Cardiac muscle cell (in vitro differentiated cells and primary cell): ENCODE measurements at regions not wholly inside any gene's neighbourhood (a gene's known extent, or its start where the extent isn't known, plus 50 kb on each side); places are given as distances from the start of the nearest gene placed in this dataset.
A peak's percentile ranks its signal among the peaks of the same experiment; 100 is the strongest.

Source experiments
- DNase-seq, 2 donors: peaks; one replicate each; pipeline versions ENCODE4 v3.0.0 to v3.0.0-alpha.2; 2010 to 2017; ENCODE audit warnings: low read depth in 1 of 2, low spot score in 1 of 2
- H3K27ac ChIP-seq: fragments of 200-600 bp; sonication (generic); 2 replicates; pipeline ENCODE4 v1.5.1; 2016
- H3K27me3 ChIP-seq: fragments of 200-600 bp; sonication (generic); 2 replicates; pipeline ENCODE4 v1.6.0; 2016; ENCODE audit warnings: control low read depth
- H3K36me3 ChIP-seq: fragments of 200-600 bp; sonication (generic); 2 replicates; pipeline ENCODE4 v1.5.1; 2016; ENCODE audit warnings: control low read depth
- H3K4me1 ChIP-seq: fragments of 200-600 bp; sonication (generic); 2 replicates; pipeline ENCODE4 v1.8.1; 2017; ENCODE audit warnings: low read depth, mild to moderate bottlenecking, mixed run types
- H3K4me3 ChIP-seq: fragments of 200-600 bp; sonication (generic); 2 replicates; pipeline ENCODE4 v1.5.1; 2016; ENCODE audit warnings: mild to moderate bottlenecking
- H3K9me3 ChIP-seq: fragments of 200-600 bp; sonication (generic); 2 replicates; pipeline ENCODE4 v1.5.1; 2017; ENCODE audit warnings: low read depth, mild to moderate bottlenecking, control low read depth
- CTCF ChIP-seq: IDR thresholded peaks from 2 replicates; pipeline ENCODE4 v1.5.1; 2012; ENCODE audit warnings: low read depth, mild to moderate bottlenecking, low read length

GRCh38 chr11:15326520-15326919 is 211.8 kb downstream of the INSC start:
- no peaks in the 10 kb centered on the region for H3K36me3 ChIP-seq
- H3K4me1 ChIP-seq = no peaks in the 10 kb centered on the region
- peaks cover 3% of the 10 kb centered on the region for H3K27me3 ChIP-seq
- H3K9me3 ChIP-seq = no peaks in the 10 kb centered on the region
- no peak for DNase-seq
- no peak overlapping the region for H3K27ac ChIP-seq
- H3K4me3 ChIP-seq = no peak overlapping the region
- TF ChIP-seq CTCF = no peak

- H3K27ac ChIP-seq = no peak overlapping the region
- H3K36me3 ChIP-seq = no peaks in the 10 kb centered on the region
- H3K4me1 ChIP-seq = no peaks in the 10 kb centered on the region
- H3K27me3 ChIP-seq = peaks cover 3% of the 10 kb centered on the region
- H3K4me3 ChIP-seq = no peak overlapping the region
- peak; percentile 62 to 80 for DNase-seq
- peak; percentile 71 for TF ChIP-seq CTCF
- no peaks in the 10 kb centered on the region for H3K9me3 ChIP-seq
Observed at GRCh38 chr11:15327786-15328231, 213.1 kb downstream of the INSC start.

GRCh38 chr11:15333407-15333806 is 218.7 kb downstream of the INSC start:
- no peak overlapping the region for H3K4me3 ChIP-seq
- no peak for DNase-seq
- no peaks in the 10 kb centered on the region for H3K36me3 ChIP-seq
- no peaks in the 10 kb centered on the region for H3K4me1 ChIP-seq
- H3K9me3 ChIP-seq = no peaks in the 10 kb centered on the region
- no peaks in the 10 kb centered on the region for H3K27me3 ChIP-seq
- no peak for TF ChIP-seq CTCF
- no peak overlapping the region for H3K27ac ChIP-seq

- no peaks in the 10 kb centered on the region for H3K27me3 ChIP-seq
- H3K36me3 ChIP-seq = no peaks in the 10 kb centered on the region
- no peak overlapping the region for H3K27ac ChIP-seq
- no peak overlapping the region for H3K4me3 ChIP-seq
- no peaks in the 10 kb centered on the region for H3K4me1 ChIP-seq
- DNase-seq = no peak
- TF ChIP-seq CTCF = no peak
- no peaks in the 10 kb centered on the region for H3K9me3 ChIP-seq
Observed at GRCh38 chr11:15334766-15335165, 220.0 kb downstream of the INSC start.

- H3K4me3 ChIP-seq = no peak overlapping the region
- H3K36me3 ChIP-seq = no peaks in the 10 kb centered on the region
- no peaks in the 10 kb centered on the region for H3K9me3 ChIP-seq
- no peaks in the 10 kb centered on the region for H3K27me3 ChIP-seq
- H3K4me1 ChIP-seq = no peaks in the 10 kb centered on the region
- DNase-seq = no peak
- H3K27ac ChIP-seq = no peak overlapping the region
- no peak for TF ChIP-seq CTCF
Observed at GRCh38 chr11:15336021-15336420, 221.3 kb downstream of the INSC start.

GRCh38 chr11:15339302-15339701 is 224.6 kb downstream of the INSC start:
- no peaks in the 10 kb centered on the region for H3K27me3 ChIP-seq
- H3K4me1 ChIP-seq = no peaks in the 10 kb centered on the region
- no peaks in the 10 kb centered on the region for H3K36me3 ChIP-seq
- H3K27ac ChIP-seq = no peak overlapping the region
- H3K9me3 ChIP-seq = no peaks in the 10 kb centered on the region
- DNase-seq = no peak
- TF ChIP-seq CTCF = no peak
- H3K4me3 ChIP-seq = no peak overlapping the region
